IMR-90 (cell line): ENCODE measurements at regions not wholly inside any gene's neighbourhood (a gene's known extent, or its start where the extent isn't known, plus 50 kb on each side); places are given as distances from the start of the nearest gene placed in this dataset.

Experiments used
- ATAC-seq: fragments of 200-7000 bp; cut with Tn5 transposase; 2 replicates; pipeline ENCODE4 v1.9.1; 2020; ENCODE audit warnings: low read depth, mild to moderate bottlenecking, moderate library complexity
- BruUV-seq: library from RNA; stranded (reverse); fragments of 400-500 nt; replicated peaks from 2 replicates; lab custom pipeline; 2021; lab: Mats Ljungman, UMichigan
- CTCF ChIA-PET: fragments of 300-600 bp; formaldehyde crosslinking; extraction: SDS; loops from one replicate; lab custom pipeline; 2021; ENCODE audit warnings: antibody characterized with exemption; lab: Yijun Ruan, JAX
- POLR2A ChIA-PET: fragments of 300-600 bp; sonication (Branson Sonifier 250); formaldehyde crosslinking; loops from one replicate; lab custom pipeline; 2022; ENCODE audit warnings: antibody characterized with exemption; ENCODE audit not compliant: unreplicated experiment; lab: Charles Lee
- DNase-seq: peaks from one replicate; pipeline ENCODE4 v3.0.0; 2013
- H2AFZ ChIP-seq: replicated peaks from 2 replicates; pipeline ENCODE3; 2013; ENCODE audit warnings: low read length, mild to moderate bottlenecking; ENCODE audit not compliant: poor library complexity
- H2AK5ac ChIP-seq: 2 replicates; pipeline ENCODE4 v1.6.1; 2013; ENCODE audit warnings: low read depth, low read length, inconsistent platforms
- H2AK9ac ChIP-seq: replicated peaks from 2 replicates; pipeline ENCODE3; 2013; ENCODE audit warnings: mild to moderate bottlenecking, low read depth, low read length, moderate library complexity; ENCODE audit not compliant: poor library complexity
- H2BK120ac ChIP-seq: 2 replicates; pipeline ENCODE4 v1.6.1; 2013; ENCODE audit warnings: low read depth, low read length, inconsistent platforms
- H2BK15ac ChIP-seq: 3 replicates; pipeline ENCODE4 v1.6.1; 2013; ENCODE audit warnings: low read depth, low read length, inconsistent platforms
- H2BK20ac ChIP-seq: 2 replicates; pipeline ENCODE4 v1.6.1; 2013; ENCODE audit warnings: low read depth, mild to moderate bottlenecking, inconsistent platforms, low read length, moderate library complexity
- H2BK5ac ChIP-seq: 2 replicates; pipeline ENCODE4 v1.6.1; 2013; ENCODE audit warnings: mild to moderate bottlenecking, low read depth, low read length, inconsistent platforms; ENCODE audit not compliant: poor library complexity, severe bottlenecking
- H3K14ac ChIP-seq: replicated peaks from 2 replicates; pipeline ENCODE4 v1.6.1; 2013; ENCODE audit warnings: low read depth, low read length, inconsistent platforms
- H3K18ac ChIP-seq: 2 replicates; pipeline ENCODE4 v1.6.1; 2013; ENCODE audit warnings: low read depth, low read length, control low read depth
- H3K23ac ChIP-seq: 2 replicates; pipeline ENCODE4 v1.6.1; 2013; ENCODE audit warnings: low read depth, low read length, inconsistent platforms
- H3K27ac ChIP-seq: 2 replicates; pipeline ENCODE4 v1.5.1; 2013; ENCODE audit warnings: mild to moderate bottlenecking, control low read depth, low read length; ENCODE audit not compliant: insufficient read depth
- H3K27me3 ChIP-seq: 2 replicates; pipeline ENCODE4 v1.6.1; 2013; ENCODE audit warnings: low read length; ENCODE audit not compliant: control insufficient read depth, insufficient read depth
- H3K36me3 ChIP-seq: 2 replicates; pipeline ENCODE4 v1.6.1; 2013; ENCODE audit warnings: low read length, mixed read lengths; ENCODE audit not compliant: control insufficient read depth, insufficient read depth
- H3K4ac ChIP-seq: 2 replicates; pipeline ENCODE4 v1.6.1; 2013; ENCODE audit warnings: low read depth, low read length, inconsistent platforms
- H3K4me1 ChIP-seq: 2 replicates; pipeline ENCODE4 v1.6.1; 2013; ENCODE audit warnings: low read length, mixed read lengths; ENCODE audit not compliant: control insufficient read depth, insufficient read depth
- H3K4me2 ChIP-seq: 2 replicates; pipeline ENCODE4 v1.6.1; 2013; ENCODE audit warnings: low read depth, mild to moderate bottlenecking, control low read depth, low read length, moderate library complexity
- H3K4me3 ChIP-seq: 2 replicates; pipeline ENCODE4 v1.5.1; 2013; ENCODE audit warnings: low read depth, mild to moderate bottlenecking, control low read depth, low read length, moderate library complexity; ENCODE audit not compliant: insufficient read depth
- H3K56ac ChIP-seq: 2 replicates; pipeline ENCODE4 v1.6.1; 2013; ENCODE audit warnings: low read length, inconsistent platforms; ENCODE audit not compliant: insufficient read depth; ENCODE audit errors: extremely low read depth
- H3K79me1 ChIP-seq, 2 experiments: 2 replicates each; pipeline ENCODE4 v1.6.1; 2013; ENCODE audit warnings: low read length in 2 of 2, inconsistent platforms in 1 of 2, low read depth in 1 of 2
- H3K9ac ChIP-seq: 2 replicates; pipeline ENCODE4 v1.6.1; 2013; ENCODE audit warnings: low read depth, low read length, control low read depth
- H3K9me1 ChIP-seq: 2 replicates; pipeline ENCODE4 v1.6.1; 2013; ENCODE audit warnings: low read length, inconsistent platforms; ENCODE audit not compliant: insufficient read depth
- H3K9me3 ChIP-seq: 2 replicates; pipeline ENCODE4 v1.6.1; 2013; ENCODE audit warnings: low read length; ENCODE audit not compliant: control insufficient read depth, insufficient read depth
- H4K20me1 ChIP-seq: 2 replicates; pipeline ENCODE4 v1.6.1; 2013; ENCODE audit warnings: low read length, inconsistent platforms; ENCODE audit not compliant: insufficient read depth
- H4K5ac ChIP-seq: 2 replicates; pipeline ENCODE4 v1.6.1; 2013; ENCODE audit warnings: mild to moderate bottlenecking, low read depth, low read length, control low read depth
- H4K8ac ChIP-seq, 2 experiments: 2 replicates each; pipeline ENCODE4 v1.6.1; 2013; ENCODE audit warnings: low read depth in 2 of 2, low read length in 2 of 2, control low read depth in 1 of 2, inconsistent platforms in 1 of 2
- H4K91ac ChIP-seq: 2 replicates; pipeline ENCODE4 v1.6.1; 2013; ENCODE audit warnings: low read depth, low read length, inconsistent platforms; ENCODE audit not compliant: insufficient read depth
- BHLHE40 ChIP-seq: fragments of 150-350 bp; IDR thresholded peaks from 2 replicates; pipeline ENCODE4 v1.6.1; 2016; ENCODE audit warnings: mild to moderate bottlenecking, low read depth, low read length
- CEBPB ChIP-seq: IDR thresholded peaks from 2 replicates; pipeline ENCODE4 v1.6.1; 2012; ENCODE audit warnings: low read depth, low read length, improper control_type of control experiment
- CHD1 ChIP-seq: IDR thresholded peaks from 2 replicates; pipeline ENCODE4 v1.6.1; 2012; ENCODE audit warnings: low read depth, low read length, improper control_type of control experiment
- ELK1 ChIP-seq: fragments of 150-350 bp; IDR thresholded peaks from 2 replicates; pipeline ENCODE4 v1.6.1; 2016; ENCODE audit warnings: low read depth, mild to moderate bottlenecking, low read length, moderate library complexity, borderline replicate concordance
- FOS ChIP-seq: fragments of 150-350 bp; IDR thresholded peaks from 2 replicates; pipeline ENCODE4 v1.6.1; 2016; ENCODE audit warnings: low read depth, low read length
- MAFK ChIP-seq: IDR thresholded peaks from 2 replicates; pipeline ENCODE4 v1.6.1; 2012; ENCODE audit warnings: low read depth, low read length, improper control_type of control experiment
- MAZ ChIP-seq: IDR thresholded peaks from 2 replicates; pipeline ENCODE4 v1.6.1; 2012; ENCODE audit warnings: low read depth, mild to moderate bottlenecking, low read length, improper control_type of control experiment, moderate library complexity, borderline replicate concordance
- MXI1 ChIP-seq: IDR thresholded peaks from 2 replicates; pipeline ENCODE4 v1.6.1; 2012; ENCODE audit warnings: low read depth, mild to moderate bottlenecking, low read length, moderate library complexity, borderline replicate concordance
- NFE2L2 ChIP-seq: fragments of 150-350 bp; IDR thresholded peaks from 2 replicates; pipeline ENCODE4 v1.6.1; 2016; ENCODE audit warnings: low read depth, mild to moderate bottlenecking, low read length
- POLR2A ChIP-seq: IDR thresholded peaks from 2 replicates; pipeline ENCODE4 v1.6.1; 2012; ENCODE audit warnings: mild to moderate bottlenecking, low read depth, low read length
- RAD21 ChIP-seq: IDR thresholded peaks from 2 replicates; pipeline ENCODE4 v1.6.1; 2012; ENCODE audit warnings: low read length, improper control_type of control experiment
- RCOR1 ChIP-seq: IDR thresholded peaks from 2 replicates; pipeline ENCODE4 v1.6.1; 2012; ENCODE audit warnings: mild to moderate bottlenecking, low read length, improper control_type of control experiment; ENCODE audit not compliant: insufficient replicate concordance
- RFX5 ChIP-seq: IDR thresholded peaks from 2 replicates; pipeline ENCODE4 v1.8.0; 2012; ENCODE audit warnings: low read depth, mild to moderate bottlenecking, low read length, moderate library complexity
- SMC3 ChIP-seq: fragments of 150-350 bp; IDR thresholded peaks from 2 replicates; pipeline ENCODE4 v1.6.1; 2016; ENCODE audit warnings: low read depth, mild to moderate bottlenecking, antibody characterized with exemption, low read length, moderate library complexity
- USF2 ChIP-seq: fragments of 150-350 bp; IDR thresholded peaks from 2 replicates; pipeline ENCODE4 v1.6.1; 2017; ENCODE audit warnings: mild to moderate bottlenecking, antibody characterized with exemption, low read length, low read depth
- WGBS, 2 experiments: methylation state at CpG; one replicate each; pipeline versions ENCODE4 v1.1.5 to v1.1.7; 2013; ENCODE audit warnings: missing lambda C conversion rate in 2 of 2; ENCODE audit not compliant: insufficient read length in 1 of 2; ENCODE audit errors: extremely low coverage in 2 of 2; 5-methylcytosine and 5-hydroxymethylcytosine counted together
- dilution Hi-C: fragments of 300-500 bp; cut with HindIII; formaldehyde crosslinking; loops from one replicate; pipeline ENCODE4 v1.14.3; 2018; ENCODE audit warnings: low sequenced_read_pairs; ENCODE audit not compliant: unreplicated experiment
- in situ Hi-C: fragments of 300-500 bp; cut with MboI; formaldehyde crosslinking; loops from 3 replicates; pipeline ENCODE4 v1.14.3; 2019; ENCODE audit warnings: low sequenced_read_pairs, inconsistent platforms, mixed read lengths
- intact Hi-C: fragments of 100-400 bp; cut with micrococcal nuclease; formaldehyde crosslinking; loops from 2 replicates; pipeline ENCODE4 v1.10.0; 2022
- TF ChIP-seq, protein P1 (sequence below): conservative IDR thresholded peaks from 2 replicates; pipeline ENCODE4 v1.5.1; 2012; ENCODE audit warnings: mild to moderate bottlenecking, low read depth, low read length, improper control_type of control experiment

- TF ChIP-seq SMC3 (no peak), NFE2L2 (no peak), USF2 (no peak), CHD1 (no peak), FOS (no peak), RFX5 (no peak), CEBPB (no peak), BHLHE40 (no peak), ELK1 (no peak), MXI1 (no peak), MAFK (no peak), MAZ (no peak), RCOR1 (no peak), RAD21 (no peak), POLR2A (no peak)
- TF ChIP-seq, protein P1, sequence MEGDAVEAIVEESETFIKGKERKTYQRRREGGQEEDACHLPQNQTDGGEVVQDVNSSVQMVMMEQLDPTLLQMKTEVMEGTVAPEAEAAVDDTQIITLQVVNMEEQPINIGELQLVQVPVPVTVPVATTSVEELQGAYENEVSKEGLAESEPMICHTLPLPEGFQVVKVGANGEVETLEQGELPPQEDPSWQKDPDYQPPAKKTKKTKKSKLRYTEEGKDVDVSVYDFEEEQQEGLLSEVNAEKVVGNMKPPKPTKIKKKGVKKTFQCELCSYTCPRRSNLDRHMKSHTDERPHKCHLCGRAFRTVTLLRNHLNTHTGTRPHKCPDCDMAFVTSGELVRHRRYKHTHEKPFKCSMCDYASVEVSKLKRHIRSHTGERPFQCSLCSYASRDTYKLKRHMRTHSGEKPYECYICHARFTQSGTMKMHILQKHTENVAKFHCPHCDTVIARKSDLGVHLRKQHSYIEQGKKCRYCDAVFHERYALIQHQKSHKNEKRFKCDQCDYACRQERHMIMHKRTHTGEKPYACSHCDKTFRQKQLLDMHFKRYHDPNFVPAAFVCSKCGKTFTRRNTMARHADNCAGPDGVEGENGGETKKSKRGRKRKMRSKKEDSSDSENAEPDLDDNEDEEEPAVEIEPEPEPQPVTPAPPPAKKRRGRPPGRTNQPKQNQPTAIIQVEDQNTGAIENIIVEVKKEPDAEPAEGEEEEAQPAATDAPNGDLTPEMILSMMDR, result no peak
- POLR2A ChIA-PET, result no interaction called here
- in situ Hi-C loops (no loop called here), intact Hi-C loops (no loop called here), dilution Hi-C loops (no loop called here)
- CTCF ChIA-PET, result no interaction called here
- Histone ChIP-seq H3K36me3 (no peaks in the 10 kb centered on the region), H2AK5ac (no peak overlapping the region), H3K4me2 (no peak overlapping the region), H2AFZ (no peak overlapping the region), H4K91ac (no peak overlapping the region), H2BK15ac (no peak overlapping the region), H3K23ac (no peak overlapping the region), H3K9ac (no peak overlapping the region), H3K14ac (no peak overlapping the region), H3K4me3 (no peak overlapping the region), H2AK9ac (no peak overlapping the region), H3K4ac (no peak overlapping the region), H4K20me1 (no peaks in the 10 kb centered on the region), H3K18ac (no peak overlapping the region), H2BK5ac (no peak overlapping the region), H2BK120ac (no peak overlapping the region), H3K9me3 (no peaks in the 10 kb centered on the region), H3K27me3 (peaks cover 14% of the 10 kb centered on the region), H3K4me1 (no peaks in the 10 kb centered on the region), H3K27ac (no peak overlapping the region), H3K9me1 (no peaks in the 10 kb centered on the region), H4K5ac (no peak overlapping the region), H2BK20ac (no peak overlapping the region), H3K79me1 (no peaks in the 10 kb centered on the region), H4K8ac (no peak overlapping the region), H3K56ac (no peak overlapping the region)
- ATAC-seq, result no peak
- no TSS peak for BruUV-seq
- DNase-seq, result no peak
- no CpG with 5 or more reads among the region's 2 CpGs for WGBS, 2 experiments
Observed at GRCh38 chr18:11467611-11468010, 141.8 kb upstream of the SLC35G4 start.
